ENCODE measurements at regions not wholly inside any gene's neighbourhood (a gene's known extent, or its start where the extent isn't known, plus 50 kb on each side); places are given as distances from the start of the nearest gene placed in this dataset.
"Not testable (repeated sequence)": the region's sequence is repeated elsewhere in the genome, so short reads cannot be mapped to it uniquely, and the experiment has no call there.

DNA sequence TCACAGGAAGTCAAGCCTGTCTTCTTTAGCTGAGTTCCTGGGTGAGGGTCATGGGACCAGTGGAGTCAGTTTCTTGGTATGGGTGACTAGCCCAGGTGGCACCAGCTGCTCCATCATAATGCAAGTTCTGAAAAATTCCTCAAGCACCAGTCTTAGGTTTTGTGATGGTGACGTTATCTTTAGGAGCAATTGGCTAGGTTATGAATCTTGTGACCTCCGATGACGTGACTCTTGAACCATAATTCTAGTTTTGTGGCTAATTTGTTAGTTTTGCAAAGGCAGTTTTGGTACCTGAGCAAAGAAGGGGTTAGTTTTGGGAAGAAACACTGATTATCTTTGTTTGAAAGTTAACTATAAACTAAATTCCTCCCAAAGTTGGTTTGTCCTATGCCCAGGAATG, 608.4 kb downstream of the VGLL3 start:
- no peak for DNase-seq (ENCODE audit: low spot score in 2 of 2)
- Histone ChIP-seq H3K4me1 (0 out of 2 replicates have a peak, but pooled peaks cover 3% of the 10 kb centered on the region), H3K27me3 (ENCODE audit: low read depth) (no peaks in the 10 kb centered on the region), H3K9me3 (no peaks in the 10 kb centered on the region), H3K36me3 (replicated peaks) (no peaks in the 10 kb centered on the region), H3K4me3 (no peak overlapping the region)
- in situ Hi-C loops (cut with MboI; ENCODE audit: low sequenced_read_pairs), result no loop called here

DNA sequence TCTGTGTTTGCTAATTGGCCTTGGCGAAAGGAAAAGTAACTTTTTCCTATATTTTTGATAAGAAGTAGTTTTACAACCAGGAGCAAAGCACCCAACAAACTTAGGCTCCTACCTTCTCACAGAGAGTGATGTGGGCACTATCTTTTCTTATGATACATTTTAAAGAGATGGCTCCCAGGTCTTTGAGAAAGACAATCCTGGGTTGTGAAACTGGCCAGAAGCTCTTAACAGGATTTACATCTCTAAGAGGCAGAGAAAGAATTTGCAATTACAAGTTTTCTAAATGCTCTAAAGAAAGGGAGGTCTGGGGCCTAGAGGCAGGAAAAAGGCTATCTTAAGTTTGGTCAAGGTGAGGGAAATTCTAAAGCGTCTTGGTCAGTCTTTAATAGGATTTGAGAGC, 609.7 kb downstream of the VGLL3 start:
- no peak for DNase-seq (ENCODE audit: low spot score in 2 of 2)
- in situ Hi-C loops (cut with MboI; ENCODE audit: low sequenced_read_pairs), result no loop called here
- Histone ChIP-seq H3K4me1 (0 out of 2 replicates have a peak, but pooled peaks cover 3% of the 10 kb centered on the region), H3K27me3 (ENCODE audit: low read depth) (no peaks in the 10 kb centered on the region), H3K4me3 (no peak overlapping the region), H3K36me3 (replicated peaks) (no peaks in the 10 kb centered on the region), H3K9me3 (no peaks in the 10 kb centered on the region)

DNA sequence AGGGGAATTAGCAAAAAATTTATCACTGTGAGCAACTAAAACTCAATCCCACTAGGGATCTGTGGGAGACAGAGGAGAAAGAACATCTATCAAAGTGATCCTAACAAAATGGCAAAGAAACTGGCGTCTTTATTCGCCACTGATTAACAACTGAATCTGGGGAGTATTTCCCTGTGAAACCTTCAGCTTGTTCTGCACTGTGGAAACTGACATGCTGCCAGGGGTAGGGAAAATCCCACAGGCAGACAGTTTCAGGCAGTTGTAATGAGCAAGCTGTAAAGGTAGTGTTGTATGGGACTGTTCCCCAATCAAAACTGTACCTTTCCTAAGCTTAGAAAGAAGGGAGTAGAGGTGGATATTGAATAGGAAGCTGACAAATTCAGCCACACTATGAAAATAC, 611.7 kb downstream of the VGLL3 start:
- DNase-seq (ENCODE audit: low spot score in 2 of 2), result no peak
- 0 out of 2 replicates have a peak, but pooled peaks cover 3% of the 10 kb centered on the region for H3K4me1 ChIP-seq
- no peaks in the 10 kb centered on the region for H3K9me3 ChIP-seq
- no peak overlapping the region for H3K4me3 ChIP-seq
- no peaks in the 10 kb centered on the region for H3K36me3 ChIP-seq (replicated peaks)
- no peaks in the 10 kb centered on the region for H3K27me3 ChIP-seq (ENCODE audit: low read depth)
- in situ Hi-C loops (cut with MboI; ENCODE audit: low sequenced_read_pairs), result no loop called here

DNA sequence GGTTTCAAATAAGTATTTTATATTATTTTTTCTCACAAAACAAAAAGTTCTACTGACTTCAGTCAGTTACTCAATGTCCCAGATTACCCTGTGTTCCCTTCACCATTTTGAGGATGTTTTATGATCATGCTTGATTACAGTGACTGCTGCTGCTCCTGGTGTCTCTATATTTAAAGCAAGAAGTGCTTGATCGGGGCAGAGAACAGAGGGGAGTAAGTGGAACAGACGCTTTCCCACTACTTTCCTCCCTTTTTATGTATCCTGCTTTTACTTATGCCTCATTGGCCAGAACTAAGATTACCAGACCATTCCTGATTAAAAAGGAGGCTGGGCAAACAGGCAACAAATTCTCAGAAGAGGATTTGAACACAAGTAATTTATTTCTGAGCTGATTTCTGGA, 612.1 kb downstream of the VGLL3 start:
- H3K4me3 ChIP-seq, result no peak overlapping the region
- no peaks in the 10 kb centered on the region for H3K9me3 ChIP-seq
- no peak for DNase-seq (ENCODE audit: low spot score in 2 of 2)
- in situ Hi-C loops (cut with MboI; ENCODE audit: low sequenced_read_pairs), result no loop called here
- no peaks in the 10 kb centered on the region for H3K27me3 ChIP-seq (ENCODE audit: low read depth)
- H3K36me3 ChIP-seq (replicated peaks), result no peaks in the 10 kb centered on the region
- 0 out of 2 replicates have a peak, but pooled peaks cover 3% of the 10 kb centered on the region for H3K4me1 ChIP-seq

DNA sequence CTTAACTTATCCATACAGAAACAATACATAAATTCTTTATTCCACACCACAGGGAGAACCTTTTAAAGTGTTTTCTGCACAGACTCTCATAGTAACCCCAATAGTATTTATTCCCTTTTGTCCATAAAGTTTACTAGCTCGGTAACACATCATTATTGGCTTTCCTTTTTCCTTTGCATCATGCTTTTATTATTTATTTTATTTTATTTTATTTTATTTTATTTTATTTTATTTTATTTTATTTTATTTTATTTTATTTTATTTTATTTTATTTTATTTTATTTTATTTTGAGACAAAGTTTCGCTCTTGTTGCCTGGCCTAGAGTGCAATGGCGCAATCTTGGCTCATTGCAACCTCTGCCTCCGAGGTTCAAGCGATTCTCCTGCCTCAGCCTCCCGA, 655.4 kb downstream of the VGLL3 start:
- H3K36me3 ChIP-seq (replicated peaks); in situ Hi-C loops (cut with MboI; ENCODE audit: low sequenced_read_pairs); H3K4me1 ChIP-seq; H3K4me3 ChIP-seq; DNase-seq (ENCODE audit: low spot score in 2 of 2); H3K27me3 ChIP-seq (ENCODE audit: low read depth); H3K9me3 ChIP-seq: not testable (repeated sequence)

DNA sequence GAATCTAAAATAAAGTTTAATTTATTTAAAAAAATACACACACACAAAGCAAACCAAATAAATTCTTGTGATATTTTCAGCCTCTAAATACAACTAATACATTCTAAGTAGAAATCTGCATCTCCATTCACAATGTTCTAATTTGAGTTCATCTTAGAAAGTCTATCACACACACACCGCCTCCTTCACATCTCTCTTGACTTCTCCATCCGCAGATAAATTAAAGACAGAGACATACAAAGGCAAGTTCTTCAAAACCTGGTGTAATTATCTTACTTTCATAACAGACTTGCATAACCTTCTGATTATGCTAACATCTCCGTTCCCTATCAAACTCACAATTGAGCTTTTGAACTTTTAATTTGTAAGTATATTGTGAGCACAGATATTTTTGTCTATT, 657.3 kb downstream of the VGLL3 start:
- DNase-seq (ENCODE audit: low spot score in 2 of 2), result no peak
- Histone ChIP-seq H3K4me3 (no peak overlapping the region), H3K36me3 (replicated peaks) (no peaks in the 10 kb centered on the region), H3K9me3 (no peaks in the 10 kb centered on the region), H3K4me1 (no peaks in the 10 kb centered on the region), H3K27me3 (ENCODE audit: low read depth) (no peaks in the 10 kb centered on the region)
- in situ Hi-C loops (cut with MboI; ENCODE audit: low sequenced_read_pairs), result no loop called here

DNA sequence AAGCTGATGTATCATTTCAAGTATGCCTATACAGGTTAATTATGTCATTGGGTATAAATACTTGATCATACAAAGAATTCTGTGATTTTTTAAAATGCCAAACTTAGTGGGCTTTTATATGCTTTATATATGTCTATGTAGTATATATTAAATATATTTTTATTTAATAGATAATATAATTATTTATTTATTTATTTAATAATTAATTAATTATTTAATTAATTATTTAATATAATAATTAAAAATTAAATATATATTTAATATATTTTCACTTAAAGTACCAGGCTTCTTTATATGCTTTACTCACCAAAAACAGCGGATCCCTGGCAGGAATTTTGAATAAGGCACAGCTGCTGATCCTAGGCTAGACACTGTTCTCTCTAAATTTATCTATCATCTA, 687.0 kb downstream of the VGLL3 start:
- no peak for DNase-seq (ENCODE audit: low spot score in 2 of 2)
- no peaks in the 10 kb centered on the region for H3K27me3 ChIP-seq (ENCODE audit: low read depth)
- H3K4me1 ChIP-seq, result no peaks in the 10 kb centered on the region
- in situ Hi-C loops (cut with MboI; ENCODE audit: low sequenced_read_pairs), result no loop called here
- H3K4me3 ChIP-seq, result no peak overlapping the region
- no peaks in the 10 kb centered on the region for H3K36me3 ChIP-seq (replicated peaks)
- H3K9me3 ChIP-seq, result no peaks in the 10 kb centered on the region

DNA sequence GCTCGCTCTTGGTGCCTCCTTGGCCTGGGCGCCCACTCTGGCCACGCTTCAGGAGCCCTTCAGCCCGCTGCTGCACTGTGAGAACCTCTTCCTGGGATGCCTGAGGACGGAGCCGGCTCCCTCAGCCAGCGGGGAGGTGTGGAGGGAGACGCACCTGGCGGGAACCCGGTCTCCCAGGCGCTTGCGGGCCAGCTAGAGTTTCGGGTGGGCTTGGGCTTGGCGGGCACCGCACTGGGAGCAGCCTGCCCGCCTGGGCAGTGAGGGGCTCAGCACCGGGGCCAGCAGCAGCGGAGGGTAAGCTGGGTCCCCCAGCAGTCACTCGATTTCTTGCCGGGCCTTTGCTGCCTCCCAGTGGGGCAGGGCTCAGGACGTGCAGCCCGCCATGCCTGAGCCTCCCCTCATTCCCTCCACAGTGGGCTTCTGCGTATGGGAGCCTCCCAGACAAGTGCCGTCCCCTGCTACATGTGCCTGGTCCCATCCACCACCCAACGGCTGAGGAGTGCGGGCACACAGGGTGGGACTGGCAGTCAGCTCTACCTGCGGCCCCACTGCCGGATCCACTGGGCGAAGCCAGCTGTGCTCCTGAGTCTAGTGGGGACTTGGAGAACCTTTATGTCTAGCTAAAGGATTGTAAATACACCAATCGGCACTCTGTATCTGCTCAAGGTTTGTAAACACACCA, 708.7 kb downstream of the VGLL3 start:
- no peaks in the 10 kb centered on the region for H3K4me1 ChIP-seq
- H3K27me3 ChIP-seq (ENCODE audit: low read depth), result no peaks in the 10 kb centered on the region
- in situ Hi-C loops (cut with MboI; ENCODE audit: low sequenced_read_pairs), result no loop called here
- H3K9me3 ChIP-seq, result no peaks in the 10 kb centered on the region
- H3K4me3 ChIP-seq, result no peak overlapping the region
- DNase-seq (ENCODE audit: low spot score in 2 of 2), result no peak
- no peaks in the 10 kb centered on the region for H3K36me3 ChIP-seq (replicated peaks)

DNA sequence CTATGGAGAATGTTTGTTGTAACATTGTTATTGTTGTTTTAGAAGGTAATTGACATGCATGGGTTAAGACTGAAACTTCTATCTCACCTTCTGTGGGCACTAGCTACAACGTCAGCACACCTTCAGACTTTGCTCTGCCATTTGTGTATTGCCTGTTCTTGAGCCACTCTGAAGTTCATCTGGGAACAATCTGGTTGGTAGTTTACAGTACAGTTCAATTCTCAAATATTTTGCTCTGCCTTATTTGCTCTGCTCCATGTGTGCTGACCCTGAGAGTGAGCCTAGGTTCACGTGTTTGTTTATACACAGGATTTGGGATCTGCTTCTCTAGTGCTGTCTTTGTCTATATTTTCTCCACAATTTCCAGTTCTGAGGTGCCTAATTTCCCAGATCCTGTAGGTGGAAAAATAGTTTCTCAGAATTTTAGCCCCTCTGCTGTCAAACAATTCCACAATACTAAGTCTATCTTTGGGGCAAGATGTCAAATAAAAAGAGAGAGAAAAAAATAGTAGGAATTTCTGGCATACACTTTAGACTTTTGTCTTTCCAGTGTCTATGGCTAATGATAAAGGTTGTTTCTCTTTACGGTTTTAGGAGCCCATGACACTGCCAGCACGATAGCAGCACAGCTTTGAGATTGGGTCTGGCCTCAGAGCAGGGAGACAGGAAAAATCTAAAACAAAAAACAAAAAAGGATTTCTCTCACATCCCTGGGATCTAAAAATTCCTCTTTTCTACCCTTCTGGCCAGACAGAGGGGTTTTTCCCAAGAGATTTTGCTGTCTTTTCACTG, 721.4 kb downstream of the VGLL3 start:
- in situ Hi-C loops (cut with MboI; ENCODE audit: low sequenced_read_pairs), result no loop called here
- no peaks in the 10 kb centered on the region for H3K36me3 ChIP-seq (replicated peaks)
- no peaks in the 10 kb centered on the region for H3K27me3 ChIP-seq (ENCODE audit: low read depth)
- DNase-seq (ENCODE audit: low spot score in 2 of 2), result no peak
- peaks cover 11% of the 10 kb centered on the region for H3K4me1 ChIP-seq
- no peaks in the 10 kb centered on the region for H3K9me3 ChIP-seq
- no peak overlapping the region for H3K4me3 ChIP-seq

DNA sequence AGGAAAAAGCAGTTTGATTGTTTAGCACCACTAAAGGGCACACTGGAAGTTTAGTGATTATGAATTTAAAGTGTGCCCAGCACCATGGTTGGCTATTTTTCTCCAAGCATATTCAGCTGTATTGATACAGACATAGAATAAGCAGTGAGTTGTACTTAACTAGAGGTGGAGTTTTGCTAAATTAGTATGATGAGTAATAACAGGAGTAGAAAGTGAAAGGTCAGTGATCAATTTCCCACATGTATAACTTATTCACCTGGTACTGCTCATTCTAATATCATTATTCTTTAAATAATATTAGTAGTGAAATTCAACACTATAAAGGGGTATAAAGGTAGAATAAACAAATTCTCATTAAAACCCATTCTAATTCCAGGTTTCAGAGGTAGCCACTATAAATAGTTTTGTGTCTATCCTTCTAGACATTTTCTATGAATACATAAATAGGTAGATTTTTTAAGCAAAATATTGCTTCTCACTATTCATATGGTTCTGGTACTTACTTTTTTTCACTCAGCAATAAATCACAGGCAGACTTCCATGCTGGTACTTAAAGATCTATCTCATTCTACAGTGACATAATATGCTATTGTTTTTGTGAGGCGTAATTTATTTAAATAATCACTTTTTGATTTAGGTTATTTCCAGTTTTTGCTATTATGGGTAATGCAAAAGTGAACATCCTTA, 732.9 kb downstream of the VGLL3 start:
- no peaks in the 10 kb centered on the region for H3K9me3 ChIP-seq
- in situ Hi-C loops (cut with MboI; ENCODE audit: low sequenced_read_pairs), result no loop called here
- no peaks in the 10 kb centered on the region for H3K27me3 ChIP-seq (ENCODE audit: low read depth)
- H3K4me1 ChIP-seq, result no peaks in the 10 kb centered on the region
- DNase-seq (ENCODE audit: low spot score in 2 of 2), result no peak
- H3K4me3 ChIP-seq, result no peak overlapping the region
- no peaks in the 10 kb centered on the region for H3K36me3 ChIP-seq (replicated peaks)

DNA sequence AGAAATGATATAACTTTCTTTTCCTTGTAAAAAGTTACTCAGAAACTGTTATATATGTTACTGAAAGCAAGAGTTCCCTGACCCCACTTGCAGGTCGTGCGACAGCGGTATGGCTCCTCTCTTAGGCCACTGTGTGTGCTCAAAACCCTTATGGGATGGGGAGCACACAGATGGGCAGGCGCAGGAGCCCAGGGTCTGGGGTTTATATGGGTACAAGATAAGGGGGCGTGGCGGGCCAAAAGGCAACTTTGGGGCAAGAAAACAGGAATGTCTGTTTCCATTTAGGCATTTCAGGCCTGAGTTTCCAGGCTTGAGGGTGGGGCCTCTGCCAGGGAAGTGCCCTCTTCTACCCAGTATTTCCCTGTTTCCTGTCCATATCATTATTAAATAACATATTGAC, 736.5 kb downstream of the VGLL3 start:
- H3K4me3 ChIP-seq, result no peak overlapping the region
- DNase-seq (ENCODE audit: low spot score in 2 of 2), result no peak
- in situ Hi-C loops (cut with MboI; ENCODE audit: low sequenced_read_pairs), result no loop called here
- H3K27me3 ChIP-seq (ENCODE audit: low read depth), result no peaks in the 10 kb centered on the region
- no peaks in the 10 kb centered on the region for H3K9me3 ChIP-seq
- H3K36me3 ChIP-seq (replicated peaks), result no peaks in the 10 kb centered on the region
- no peaks in the 10 kb centered on the region for H3K4me1 ChIP-seq

DNA sequence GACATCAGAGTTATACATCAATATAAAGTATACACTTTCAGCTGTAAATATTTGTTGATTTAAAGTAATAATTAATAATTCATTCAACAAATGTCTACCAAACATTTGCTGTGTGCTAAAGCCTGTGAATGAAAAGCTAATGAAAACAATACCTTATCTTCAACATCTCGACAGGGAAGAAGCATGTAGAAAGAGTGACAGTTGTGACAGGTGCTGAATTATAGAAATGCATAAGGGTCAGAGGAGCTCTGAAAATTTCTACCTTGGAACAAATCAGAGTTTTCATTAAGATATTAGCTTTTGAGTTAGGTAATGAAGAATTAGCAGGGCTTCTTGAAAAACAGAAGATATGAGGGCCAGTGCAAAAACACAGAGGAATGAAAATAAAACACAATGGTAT, 739.2 kb downstream of the VGLL3 start:
- H3K27me3 ChIP-seq (ENCODE audit: low read depth), result no peaks in the 10 kb centered on the region
- H3K4me1 ChIP-seq, result no peaks in the 10 kb centered on the region
- H3K4me3 ChIP-seq, result no peak overlapping the region
- H3K9me3 ChIP-seq, result no peaks in the 10 kb centered on the region
- in situ Hi-C loops (cut with MboI; ENCODE audit: low sequenced_read_pairs), result no loop called here
- H3K36me3 ChIP-seq (replicated peaks), result no peaks in the 10 kb centered on the region
- no peak for DNase-seq (ENCODE audit: low spot score in 2 of 2)

DNA sequence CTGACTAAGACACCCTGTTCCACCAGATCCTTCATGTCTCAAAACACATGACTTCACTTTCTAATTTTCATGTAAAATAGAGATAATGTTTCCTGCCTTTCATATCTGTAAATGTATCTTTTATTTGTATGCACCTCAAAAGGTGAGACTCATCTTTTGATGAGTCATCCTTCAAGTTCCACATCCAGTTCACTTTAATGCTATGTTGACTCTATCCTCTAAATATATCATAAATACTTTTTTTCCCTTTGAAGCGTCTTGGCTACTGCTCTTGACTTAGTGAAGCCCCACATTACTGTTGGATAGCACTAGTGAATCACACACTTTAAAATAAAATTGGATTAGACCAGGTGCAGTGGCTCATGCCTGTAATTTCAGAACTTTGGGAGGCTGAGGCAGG, 741.1 kb downstream of the VGLL3 start:
- in situ Hi-C loops (cut with MboI; ENCODE audit: low sequenced_read_pairs), result loop anchor here (25.0 kb wide), 1 partner anchor 438 kb away; no protein-coding TSS in a partner anchor
- no peaks in the 10 kb centered on the region for H3K36me3 ChIP-seq (replicated peaks)
- no peak overlapping the region for H3K4me3 ChIP-seq
- no peaks in the 10 kb centered on the region for H3K27me3 ChIP-seq (ENCODE audit: low read depth)
- no peaks in the 10 kb centered on the region for H3K9me3 ChIP-seq
- no peak for DNase-seq (ENCODE audit: low spot score in 2 of 2)
- no peaks in the 10 kb centered on the region for H3K4me1 ChIP-seq

DNA sequence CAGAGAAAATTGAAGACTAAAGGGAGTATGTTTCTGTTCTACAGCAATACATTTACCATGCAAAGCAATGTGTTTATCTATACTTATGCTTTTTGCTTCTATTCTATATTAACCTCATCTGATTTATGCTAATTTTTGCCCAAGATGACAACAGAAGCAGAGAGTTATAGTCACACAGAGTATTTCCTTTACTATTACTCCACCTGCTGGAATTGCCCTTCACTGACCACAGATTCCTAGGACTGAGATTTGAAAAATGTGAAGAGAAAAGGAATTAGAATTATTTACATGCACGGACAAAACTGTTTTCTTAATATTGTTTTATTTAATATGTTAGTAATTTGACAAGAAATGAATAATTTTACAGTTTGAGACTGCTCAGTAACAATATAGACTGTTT, 745.6 kb downstream of the VGLL3 start:
- Histone ChIP-seq H3K9me3 (no peaks in the 10 kb centered on the region), H3K36me3 (replicated peaks) (no peaks in the 10 kb centered on the region), H3K4me1 (peaks cover 4% of the 10 kb centered on the region), H3K27me3 (ENCODE audit: low read depth) (no peaks in the 10 kb centered on the region), H3K4me3 (no peak overlapping the region)
- DNase-seq (ENCODE audit: low spot score in 2 of 2), result peak; percentile 16 to 49
- in situ Hi-C loops (cut with MboI; ENCODE audit: low sequenced_read_pairs), result loop anchor here (25.0 kb wide), 1 partner anchor 433 kb away; no protein-coding TSS in a partner anchor
